AG09309 (cell line): ENCODE measurements at regions not wholly inside any gene's neighbourhood (a gene's known extent, or its start where the extent isn't known, plus 50 kb on each side); places are given as distances from the start of the nearest gene placed in this dataset.
"Not testable (repeated sequence)": the region's sequence is repeated elsewhere in the genome, so short reads cannot be mapped to it uniquely, and the experiment has no call there.

ENCODE experiments used
- DNase-seq: peaks from one replicate; pipeline ENCODE4 v3.0.0-alpha.2; 2010; ENCODE audit warnings: low read depth
- H3K4me3 ChIP-seq: 2 replicates; pipeline ENCODE4 v1.5.1; 2011; ENCODE audit warnings: mild to moderate bottlenecking, low read depth, low read length, moderate library complexity; ENCODE audit not compliant: control insufficient read depth
- CTCF ChIP-seq: IDR thresholded peaks from 2 replicates; pipeline ENCODE4 v1.5.1; 2011; ENCODE audit warnings: mild to moderate bottlenecking, low read depth, low read length, inconsistent platforms; ENCODE audit not compliant: insufficient read depth, control insufficient read depth; ENCODE audit errors: missing control alignments

GRCh38 chr7:20083781-20084180 is 133.4 kb downstream of the MACC1 start:
- TF ChIP-seq CTCF: no peak
- H3K4me3 ChIP-seq: no peak overlapping the region
- DNase-seq: peak; percentile 34

- H3K4me3 ChIP-seq: no peak overlapping the region
- no peak for TF ChIP-seq CTCF
- no peak for DNase-seq
These were observed 138.1 kb downstream of the MACC1 start for GRCh38 chr7:20079080-20079479.

- no peak for DNase-seq
- no peak overlapping the region for H3K4me3 ChIP-seq
- TF ChIP-seq CTCF: no peak
These were observed 140.3 kb downstream of the MACC1 start for GRCh38 chr7:20076835-20077234.

- no peak overlapping the region for H3K4me3 ChIP-seq
- no peak for TF ChIP-seq CTCF
- DNase-seq: peak; percentile 47
These were observed 141.0 kb downstream of the MACC1 start for GRCh38 chr7:20075992-20076820.

- no peak overlapping the region for H3K4me3 ChIP-seq
- no peak for DNase-seq
- no peak for TF ChIP-seq CTCF
These were observed 141.7 kb downstream of the MACC1 start for GRCh38 chr7:20075440-20075839.

GRCh38 chr7:20068004-20068403 is 149.2 kb downstream of the MACC1 start:
- not testable (repeated sequence) for DNase-seq, H3K4me3 ChIP-seq

- TF ChIP-seq CTCF: no peak
- H3K4me3 ChIP-seq: no peak overlapping the region
- peak; percentile 55 for DNase-seq
These were observed 152.0 kb downstream of the MACC1 start for GRCh38 chr7:20064974-20065862.
